Suprapubic skin (tissue), 4 donors: ENCODE measurements at regions not wholly inside any gene's neighbourhood (a gene's known extent, or its start where the extent isn't known, plus 50 kb on each side); places are given as distances from the start of the nearest gene placed in this dataset.

Experiments used
- DNase-seq, 2 donors: peaks; one replicate each; pipeline ENCODE4 v3.0.0-alpha.2; 2019; ENCODE audit warnings: low spot score in 2 of 2
- H3K27ac ChIP-seq: fragments of 200-600 bp; sonication (generic); one replicate; pipeline ENCODE4 v1.5.1; 2019
- H3K27me3 ChIP-seq: fragments of 200-600 bp; sonication (generic); one replicate; pipeline ENCODE4 v1.5.1; 2019
- H3K36me3 ChIP-seq: fragments of 200-600 bp; sonication (generic); one replicate; pipeline ENCODE4 v1.5.1; 2019
- H3K4me1 ChIP-seq: fragments of 200-600 bp; sonication (generic); one replicate; pipeline ENCODE4 v1.5.1; 2019
- H3K4me3 ChIP-seq: fragments of 200-600 bp; sonication (generic); one replicate; pipeline ENCODE4 v1.5.1; 2019; ENCODE audit warnings: mild to moderate bottlenecking
- H3K9me3 ChIP-seq: fragments of 200-600 bp; sonication (generic); one replicate; pipeline ENCODE4 v1.5.1; 2019
- CTCF ChIP-seq, 2 donors: fragments of 200-600 bp in 1 of 2; fragments of 450-650 bp in 1 of 2; sonication (generic) in 1 of 2; IDR thresholded peaks; one replicate each; pipeline ENCODE4 v1.5.1; 2016 to 2019; ENCODE audit warnings: antibody characterized with exemption in 2 of 2, mild to moderate bottlenecking in 1 of 2, moderate library complexity in 1 of 2
- EP300 ChIP-seq: sonication (generic); formaldehyde crosslinking; IDR thresholded peaks from one replicate; pipeline ENCODE4 v1.6.1; 2017; ENCODE audit warnings: antibody characterized with exemption
- POLR2A ChIP-seq, 2 donors: fragments of 450-650 bp; IDR thresholded peaks; one replicate each; pipeline ENCODE4 v1.6.1; 2017; ENCODE audit warnings: antibody characterized with exemption in 2 of 2, mild to moderate bottlenecking in 2 of 2, moderate library complexity in 2 of 2
- POLR2AphosphoS5 ChIP-seq, 3 donors: sonication (generic); formaldehyde crosslinking; IDR thresholded peaks; one replicate each; pipeline ENCODE4 v1.6.1; 2017; ENCODE audit warnings: antibody characterized with exemption in 3 of 3
- WGBS: methylation state at CpG from one replicate; pipeline ENCODE4 v1.1.5; 2018; 5-methylcytosine and 5-hydroxymethylcytosine counted together

GRCh38 chr12:114774197-114774596 lies 90.2 kb upstream of the TBX3 start:
- 87% methylated on average over 11 of the region's 11 CpGs for WGBS
- TF ChIP-seq POLR2AphosphoS5 (IDR thresholded peaks at IDR 0.05) (no peak), CTCF (IDR thresholded peaks at IDR 0.05) (no peak), EP300 (no peak), POLR2A (IDR thresholded peaks at IDR 0.05) (no peak)
- H3K9me3 ChIP-seq, result no peaks in the 10 kb centered on the region
- no peaks in the 10 kb centered on the region for H3K27me3 ChIP-seq
- DNase-seq, result no peak
- H3K4me1 ChIP-seq, result no peaks in the 10 kb centered on the region
- no peak overlapping the region for H3K4me3 ChIP-seq
- H3K27ac ChIP-seq, result no peak overlapping the region
- H3K36me3 ChIP-seq, result no peaks in the 10 kb centered on the region

GRCh38 chr12:114770323-114770722 lies 86.3 kb upstream of the TBX3 start:
- 80% methylated on average over 3 of the region's 3 CpGs for WGBS
- no peak for TF ChIP-seq POLR2A (IDR thresholded peaks at IDR 0.05)
- no peak for TF ChIP-seq EP300
- TF ChIP-seq CTCF (IDR thresholded peaks at IDR 0.05), result no peak
- TF ChIP-seq POLR2AphosphoS5 (IDR thresholded peaks at IDR 0.05), result no peak
- Histone ChIP-seq H3K27ac (no peak overlapping the region), H3K9me3 (no peaks in the 10 kb centered on the region), H3K36me3 (no peaks in the 10 kb centered on the region), H3K4me3 (no peak overlapping the region), H3K27me3 (no peaks in the 10 kb centered on the region), H3K4me1 (no peaks in the 10 kb centered on the region)
- no peak for DNase-seq

GRCh38 chr12:114769634-114770033 lies 85.7 kb upstream of the TBX3 start:
- H3K27ac ChIP-seq, result no peak overlapping the region
- 77% methylated on average over 4 of the region's 4 CpGs for WGBS
- TF ChIP-seq EP300 (no peak), CTCF (IDR thresholded peaks at IDR 0.05) (no peak), POLR2A (IDR thresholded peaks at IDR 0.05) (no peak), POLR2AphosphoS5 (IDR thresholded peaks at IDR 0.05) (no peak)

GRCh38 chr12:114767906-114768722 lies 84.1 kb upstream of the TBX3 start:
- H3K4me3 ChIP-seq, result no peak overlapping the region
- H3K4me1 ChIP-seq, result no peaks in the 10 kb centered on the region
- no peaks in the 10 kb centered on the region for H3K36me3 ChIP-seq
- no peaks in the 10 kb centered on the region for H3K27me3 ChIP-seq
- WGBS, result 71% methylated on average over 14 of the region's 14 CpGs
- no peak overlapping the region for H3K27ac ChIP-seq
- H3K9me3 ChIP-seq, result no peaks in the 10 kb centered on the region
- DNase-seq, result no peak
- TF ChIP-seq EP300, result no peak
- TF ChIP-seq POLR2A (IDR thresholded peaks at IDR 0.05), result no peak
- no peak for TF ChIP-seq POLR2AphosphoS5 (IDR thresholded peaks at IDR 0.05)
- no peak for TF ChIP-seq CTCF (IDR thresholded peaks at IDR 0.05)

More at GRCh38 chr12:114769634-114770033, 85.7 kb upstream of the TBX3 start:
- Histone ChIP-seq H3K9me3 (no peaks in the 10 kb centered on the region), H3K27me3 (no peaks in the 10 kb centered on the region), H3K36me3 (no peaks in the 10 kb centered on the region), H3K4me3 (no peak overlapping the region), H3K4me1 (no peaks in the 10 kb centered on the region)
- DNase-seq, result no peak

- H3K9me3 ChIP-seq, result no peaks in the 10 kb centered on the region
- DNase-seq, result no peak
- H3K36me3 ChIP-seq, result no peaks in the 10 kb centered on the region
- H3K27ac ChIP-seq, result no peak overlapping the region
- TF ChIP-seq EP300 (no peak), POLR2A (IDR thresholded peaks at IDR 0.05) (no peak), POLR2AphosphoS5 (IDR thresholded peaks at IDR 0.05) (no peak), CTCF (IDR thresholded peaks at IDR 0.05) (no peak)
- H3K4me1 ChIP-seq, result no peaks in the 10 kb centered on the region
- WGBS, result 79% methylated on average over 19 of the region's 19 CpGs
- H3K27me3 ChIP-seq, result no peaks in the 10 kb centered on the region
- no peak overlapping the region for H3K4me3 ChIP-seq
Measured at GRCh38 chr12:114767084-114767760, 83.2 kb upstream of the TBX3 start.
